ENCODE measurements at regions not wholly inside any gene's neighbourhood (a gene's known extent, or its start where the extent isn't known, plus 50 kb on each side); places are given as distances from the start of the nearest gene placed in this dataset.

DNA sequence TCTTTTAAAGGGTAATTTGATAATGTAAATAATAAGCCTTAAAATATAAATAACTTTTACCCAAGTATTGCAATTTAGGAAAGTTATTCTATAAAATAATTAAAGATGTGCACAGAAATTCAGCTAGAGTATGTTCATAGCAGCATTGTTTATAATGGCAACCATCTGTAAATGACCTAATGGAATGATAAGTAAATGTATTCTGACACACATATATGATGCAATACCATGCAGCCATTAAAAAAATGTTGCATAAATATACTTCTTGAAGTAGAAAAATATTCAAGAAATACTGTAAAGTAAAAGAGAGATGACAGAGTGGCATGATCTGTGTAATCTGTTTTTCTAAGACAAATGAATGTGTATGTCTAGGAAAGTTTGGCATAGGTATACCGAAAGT lies 545.7 kb downstream of the ZEB2 start:
- no peak for TF ChIP-seq CTCF (conservative IDR thresholded peaks at IDR 0.05)
- TF ChIP-seq ZFX (IDR thresholded peaks at IDR 0.05): no peak

All from C4-2B (cell line).